Stimulated activated CD8-positive, alpha-beta memory T cell treated with anti-CD3 and anti-CD28 coated beads, Interleukin-15, amount 100 ng/mL, for 48 hours (primary cell): ENCODE measurements at regions not wholly inside any gene's neighbourhood (a gene's known extent, or its start where the extent isn't known, plus 50 kb on each side); places are given as distances from the start of the nearest gene placed in this dataset.

Experiments used
- DNase-seq, 2 donors: peaks; one replicate each; pipeline ENCODE4 v3.0.0-alpha.2; 2020; ENCODE audit warnings: low read depth in 2 of 2

- DNase-seq = no peak
Measured at GRCh38 chr6:139927236-139927635, 552.8 kb upstream of the CITED2 start.

DNA sequence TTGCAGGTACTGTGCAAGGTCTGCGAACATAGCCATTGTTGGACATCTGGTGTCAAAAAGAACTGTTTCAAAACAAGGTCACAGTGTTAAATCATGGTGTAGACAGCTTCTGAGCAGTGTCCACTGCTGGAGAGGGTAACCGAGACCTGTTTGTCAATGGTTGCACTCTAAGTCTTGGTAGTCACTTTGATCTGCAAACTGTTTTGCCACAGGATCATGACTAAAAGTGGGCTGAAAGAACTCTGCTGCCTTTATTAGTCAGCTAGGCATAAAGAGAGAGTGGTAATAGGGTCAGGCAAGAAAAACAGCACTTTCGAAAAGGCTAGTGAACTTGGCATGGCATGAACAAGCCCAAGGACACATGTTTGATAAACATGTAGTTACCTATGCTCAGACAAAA, 552.3 kb upstream of the CITED2 start:
- no peak for DNase-seq

- no peak for DNase-seq
Measured at GRCh38 chr6:139925894-139926641, 551.6 kb upstream of the CITED2 start.

DNA sequence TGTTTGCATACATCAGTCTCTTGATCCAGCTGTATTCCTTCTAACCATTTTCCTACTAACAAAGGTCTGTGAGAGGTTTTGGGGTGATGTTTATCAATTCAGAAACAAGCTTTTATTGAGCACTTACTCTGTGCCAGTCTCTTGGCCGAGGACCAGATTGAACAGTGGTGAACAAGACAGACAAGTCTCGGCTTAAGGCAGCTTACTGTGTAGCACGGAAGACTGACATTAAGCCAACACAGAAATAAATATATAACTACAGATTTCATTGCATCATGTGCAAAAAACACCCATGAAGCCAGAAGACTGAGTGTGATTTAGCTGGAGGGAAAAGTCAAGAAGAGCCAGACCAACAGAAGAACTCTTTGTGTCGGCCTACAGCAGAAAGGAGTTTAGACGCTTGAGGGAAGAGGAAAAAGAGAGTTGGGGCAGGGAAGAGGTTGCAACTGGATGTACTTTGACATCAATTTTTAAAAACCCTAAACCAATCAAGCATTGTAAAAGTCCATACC, 549.6 kb upstream of the CITED2 start:
- DNase-seq = no peak

DNA sequence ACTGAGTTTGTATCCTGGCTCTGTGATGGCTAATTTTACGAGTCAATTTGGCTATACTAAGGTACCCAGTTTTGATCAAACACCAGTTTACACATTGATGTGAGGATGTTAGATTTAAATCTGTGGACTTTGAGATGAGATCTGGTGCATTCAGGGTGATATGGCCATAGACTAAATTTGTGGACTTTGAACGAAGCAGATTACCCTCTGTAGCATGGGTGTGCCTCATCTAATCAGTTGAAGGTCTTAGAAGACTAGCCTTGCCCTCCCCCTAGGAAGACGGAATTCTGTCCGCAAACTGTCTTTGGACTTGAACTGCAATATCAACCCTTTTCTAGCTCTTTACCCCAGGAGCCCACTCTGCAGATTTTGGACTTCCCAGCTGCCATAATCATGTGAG, 547.8 kb upstream of the CITED2 start:
- no peak for DNase-seq

- DNase-seq = no peak
Measured at GRCh38 chr6:139920776-139921100, 546.3 kb upstream of the CITED2 start.

DNA sequence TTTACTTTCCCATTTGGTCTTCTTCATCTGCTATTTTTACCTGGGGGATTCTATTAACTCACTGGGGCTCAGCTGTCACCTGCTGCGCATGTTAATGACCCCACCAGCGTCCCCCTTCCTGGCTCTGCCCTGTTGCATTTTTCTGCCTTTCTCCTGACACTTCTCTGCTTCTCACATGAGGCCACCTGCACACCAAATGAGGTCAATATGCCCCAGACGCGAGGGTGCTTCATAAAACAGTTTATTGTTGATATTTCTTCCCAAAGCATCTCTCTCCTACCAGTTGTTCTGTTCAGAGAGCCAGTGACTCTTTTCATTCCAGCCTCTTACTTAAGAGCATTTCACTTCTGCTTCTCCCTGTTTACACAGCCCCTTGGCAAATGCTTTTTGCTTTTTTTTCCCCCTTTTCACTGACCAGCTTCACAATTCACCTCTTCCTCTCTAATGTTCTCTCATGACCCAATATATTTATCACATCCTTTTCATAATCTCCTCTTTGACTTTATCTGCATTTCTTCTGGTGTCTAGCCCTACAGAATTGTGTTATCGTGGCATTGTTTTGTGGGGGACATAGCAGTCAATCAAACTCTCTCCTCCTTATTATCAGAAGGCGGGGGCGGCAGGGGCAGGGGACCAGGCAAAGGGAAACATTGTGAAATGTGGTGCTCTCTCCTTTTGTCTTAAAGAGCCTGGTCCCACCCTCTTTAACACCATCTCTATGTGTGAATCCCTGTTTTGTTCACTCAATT, 545.8 kb upstream of the CITED2 start:
- no peak for DNase-seq

DNA sequence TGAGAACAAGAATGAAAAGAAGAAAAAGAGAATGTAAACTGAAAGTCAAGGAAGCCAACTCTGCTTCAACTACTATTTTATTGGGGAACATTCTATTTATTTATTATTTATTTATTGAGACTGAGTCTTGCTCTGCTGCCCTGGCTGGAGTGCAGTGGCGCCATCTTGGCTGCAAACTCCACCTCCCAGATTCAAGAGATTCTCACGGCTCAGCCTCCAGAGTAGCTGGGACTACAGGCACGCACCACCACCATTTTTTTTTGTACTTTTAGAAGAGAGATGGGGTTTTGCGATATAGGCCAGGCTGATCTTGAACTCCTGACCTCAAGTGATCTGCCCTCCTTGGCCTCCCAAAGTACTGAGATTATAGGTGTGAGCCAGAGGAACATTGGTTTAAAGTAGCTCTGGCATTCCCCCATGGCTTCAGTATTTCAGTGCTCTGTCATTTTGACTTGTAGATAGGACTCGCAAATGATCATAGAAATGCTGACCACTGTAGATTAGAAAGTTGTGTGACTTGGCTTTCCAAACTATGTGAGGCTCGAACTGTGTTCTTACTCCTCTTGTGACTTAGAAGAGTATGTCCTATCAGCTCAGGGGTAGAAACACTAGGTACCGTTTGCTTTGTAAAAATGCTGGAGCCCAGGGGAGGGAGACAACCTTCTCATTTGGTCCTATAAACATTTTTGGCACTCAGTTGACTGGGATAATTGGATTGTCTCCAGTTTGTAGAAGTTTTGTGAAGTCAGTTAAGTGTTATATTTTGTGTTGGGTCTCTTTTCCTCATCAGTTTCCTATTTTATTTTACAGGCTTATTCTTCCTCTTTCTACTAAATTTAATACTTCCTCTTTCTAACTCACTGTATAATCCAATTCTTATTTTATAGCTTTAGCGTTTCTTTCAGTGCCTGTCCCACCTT, 544.9 kb upstream of the CITED2 start:
- no peak for DNase-seq

DNA sequence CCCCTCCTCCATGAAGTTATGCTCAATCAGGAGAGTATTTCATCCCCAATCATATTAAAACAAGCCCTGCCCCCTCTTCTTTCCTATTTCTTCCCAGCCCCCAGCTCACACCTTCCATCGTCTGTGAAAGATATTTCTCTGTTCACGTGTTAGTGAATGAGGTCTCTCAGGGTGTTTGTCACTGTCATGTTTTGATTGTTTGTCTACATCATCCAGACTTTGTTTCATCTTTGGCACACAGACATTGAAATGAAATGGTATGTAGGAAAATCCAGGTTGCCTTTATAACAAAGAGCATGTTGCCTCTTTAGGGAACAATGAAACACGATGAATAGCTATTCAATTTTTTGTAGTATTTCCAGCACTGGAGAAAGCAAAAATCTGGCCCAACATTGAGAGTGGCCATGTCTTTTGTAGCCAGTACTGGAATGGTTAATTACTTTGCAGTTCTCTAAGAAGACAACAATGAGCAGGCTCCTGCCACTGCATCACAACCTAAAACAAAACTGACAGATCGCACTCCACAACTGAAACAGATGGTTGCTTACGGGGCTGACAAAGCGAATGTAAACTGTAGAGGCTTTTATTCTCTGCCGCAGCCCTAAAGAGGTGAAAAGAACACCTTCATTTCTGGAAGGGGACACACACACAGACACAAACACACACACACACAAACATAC, 543.6 kb upstream of the CITED2 start:
- no peak for DNase-seq

GRCh38 chr6:139914910-139915309, 540.5 kb upstream of the CITED2 start:
- no peak for DNase-seq

DNA sequence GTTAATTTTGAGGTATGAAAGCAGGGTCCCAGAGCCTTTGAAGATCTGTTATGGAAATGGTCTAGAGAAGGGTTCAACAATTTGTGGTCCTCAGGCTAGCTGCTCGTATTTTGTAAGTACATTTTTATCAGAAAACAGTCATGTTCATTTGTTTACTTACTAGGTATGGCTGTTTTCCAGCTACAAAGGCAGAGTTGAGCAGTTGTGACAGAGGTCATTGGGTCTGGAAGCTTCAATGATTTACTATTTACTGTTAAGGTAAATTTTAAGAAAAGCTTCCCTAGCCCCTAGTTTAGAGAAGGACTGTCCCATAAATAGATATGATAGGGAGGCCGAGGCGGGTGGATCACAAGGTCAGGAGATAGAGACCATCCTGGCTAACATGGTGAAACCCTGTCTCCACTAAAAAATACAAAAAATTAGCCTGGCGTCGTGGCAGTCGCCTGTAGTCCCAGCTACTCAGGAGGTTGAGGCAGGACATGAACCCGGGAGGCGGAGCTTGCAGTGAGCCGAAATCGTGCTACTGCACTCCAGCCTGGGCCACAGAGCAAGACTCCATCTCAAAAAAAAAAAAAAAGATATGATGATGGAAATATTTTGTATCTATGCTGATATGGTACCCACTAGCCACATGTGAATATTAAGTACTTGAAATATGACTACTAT, 538.4 kb upstream of the CITED2 start:
- no peak for DNase-seq

GRCh38 chr6:139909992-139910391, 535.5 kb upstream of the CITED2 start:
- no peak for DNase-seq

- DNase-seq = no peak
Measured at GRCh38 chr6:139905404-139906052, 531.1 kb upstream of the CITED2 start.

DNA sequence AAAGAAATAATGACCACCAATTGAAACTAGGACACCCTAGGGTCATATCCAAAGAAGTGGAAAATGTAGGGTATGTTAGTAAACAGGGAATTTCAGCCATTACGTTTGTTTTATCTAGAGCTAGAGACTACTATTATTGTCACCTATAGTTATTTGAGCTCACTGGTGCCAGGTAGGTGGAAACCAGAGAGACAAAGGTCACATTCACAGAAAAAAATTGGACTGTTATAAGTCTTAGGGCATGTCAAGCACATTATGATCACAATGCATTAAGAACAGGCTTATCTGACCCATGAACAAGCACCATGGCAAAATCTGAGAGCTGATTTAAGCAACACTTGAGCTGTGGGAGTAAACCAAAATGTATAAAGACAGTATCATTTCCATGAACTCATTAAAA, 530.1 kb upstream of the CITED2 start:
- no peak for DNase-seq

GRCh38 chr6:139904158-139904533, 529.7 kb upstream of the CITED2 start:
- DNase-seq = no peak

- DNase-seq = no peak
Measured at GRCh38 chr6:139903411-139904157, 529.1 kb upstream of the CITED2 start.

GRCh38 chr6:139895205-139895793, 520.9 kb upstream of the CITED2 start:
- DNase-seq = no peak

- DNase-seq = no peak
Measured at GRCh38 chr6:139894271-139894670, 519.8 kb upstream of the CITED2 start.

- no peak for DNase-seq
Measured at GRCh38 chr6:139891471-139891870, 517.0 kb upstream of the CITED2 start.
